NCI-H187 (cell line): ENCODE measurements at regions not wholly inside any gene's neighbourhood (a gene's known extent, or its start where the extent isn't known, plus 50 kb on each side); places are given as distances from the start of the nearest gene placed in this dataset.

Experiments used
- DNase-seq, 2 experiments: peaks; one replicate each; lab custom pipeline; 2025; lab: John Stamatoyannopoulos, UW

DNA sequence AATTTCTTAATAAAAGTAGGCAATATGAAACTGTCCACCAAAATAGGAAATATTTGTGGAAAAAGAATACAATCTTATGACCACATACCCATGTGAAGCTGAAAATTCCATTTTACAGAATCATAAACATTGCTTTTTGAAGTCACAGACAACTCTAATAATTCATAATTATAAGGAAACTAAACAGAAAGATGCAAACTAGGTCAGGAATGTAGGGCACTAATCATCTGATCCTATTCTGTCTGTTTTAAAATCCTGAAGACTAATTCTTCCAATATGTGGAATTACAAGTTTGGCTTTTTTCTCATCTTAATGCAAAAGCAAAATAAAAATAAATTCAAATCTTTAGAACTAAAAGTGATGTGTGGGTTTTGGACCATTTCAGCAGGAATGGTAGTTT, 528.6 kb downstream of the LTN1 start:
- no peak for DNase-seq

DNA sequence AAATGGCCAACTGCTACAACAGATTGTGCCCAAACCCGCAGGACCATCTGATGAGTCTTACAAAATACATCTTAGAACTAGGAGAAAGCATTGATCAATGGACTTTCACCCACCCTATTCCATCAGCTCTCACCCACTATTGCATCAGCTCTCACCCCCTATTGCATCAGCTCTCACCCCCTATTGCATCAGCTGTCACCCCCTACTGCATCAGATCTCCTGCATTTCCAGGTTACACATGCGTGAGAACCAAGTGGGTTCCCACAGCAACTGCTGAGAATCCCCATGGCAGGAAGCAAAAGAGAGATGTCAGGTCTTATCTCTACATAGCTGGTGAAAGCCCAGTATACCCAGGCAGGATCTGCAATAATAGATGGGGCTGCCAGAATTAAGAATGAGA, 533.5 kb downstream of the LTN1 start:
- DNase-seq: no peak

DNA sequence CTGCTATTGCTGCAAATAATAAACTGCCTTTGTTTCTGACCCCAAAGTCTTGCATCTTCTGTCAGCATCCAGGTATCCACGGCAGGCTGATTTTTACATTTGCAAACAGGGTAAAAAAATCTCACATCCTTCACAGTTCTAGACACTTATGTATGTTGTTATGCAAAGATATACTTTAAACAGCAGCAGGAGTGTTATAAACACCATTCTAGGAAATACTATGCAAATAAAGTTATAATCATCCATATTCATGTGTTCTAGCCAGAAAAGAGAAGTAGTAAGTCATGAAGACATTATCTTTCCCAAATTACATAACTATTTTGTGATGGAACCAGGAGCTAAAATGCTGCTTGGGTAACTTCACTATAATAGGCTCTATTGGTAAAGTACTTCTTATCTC, 534.2 kb downstream of the LTN1 start:
- no peak for DNase-seq

DNA sequence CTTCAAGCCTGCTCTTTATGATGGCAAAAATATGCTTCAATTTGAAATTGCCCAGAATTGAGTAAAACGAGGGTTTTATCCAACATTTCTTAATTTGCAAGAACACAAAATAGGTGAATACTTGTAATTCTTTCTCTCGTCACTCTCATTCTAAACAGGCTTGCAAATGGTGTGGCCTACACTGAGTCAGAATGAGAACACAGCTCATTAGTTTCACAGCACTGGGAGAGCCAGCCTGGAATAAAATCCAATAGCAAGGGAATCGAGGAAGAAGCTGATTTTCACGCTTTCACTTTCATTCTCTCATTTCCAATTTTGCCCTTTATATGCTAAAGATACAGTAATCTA, 537.5 kb downstream of the LTN1 start:
- no peak for DNase-seq

DNA sequence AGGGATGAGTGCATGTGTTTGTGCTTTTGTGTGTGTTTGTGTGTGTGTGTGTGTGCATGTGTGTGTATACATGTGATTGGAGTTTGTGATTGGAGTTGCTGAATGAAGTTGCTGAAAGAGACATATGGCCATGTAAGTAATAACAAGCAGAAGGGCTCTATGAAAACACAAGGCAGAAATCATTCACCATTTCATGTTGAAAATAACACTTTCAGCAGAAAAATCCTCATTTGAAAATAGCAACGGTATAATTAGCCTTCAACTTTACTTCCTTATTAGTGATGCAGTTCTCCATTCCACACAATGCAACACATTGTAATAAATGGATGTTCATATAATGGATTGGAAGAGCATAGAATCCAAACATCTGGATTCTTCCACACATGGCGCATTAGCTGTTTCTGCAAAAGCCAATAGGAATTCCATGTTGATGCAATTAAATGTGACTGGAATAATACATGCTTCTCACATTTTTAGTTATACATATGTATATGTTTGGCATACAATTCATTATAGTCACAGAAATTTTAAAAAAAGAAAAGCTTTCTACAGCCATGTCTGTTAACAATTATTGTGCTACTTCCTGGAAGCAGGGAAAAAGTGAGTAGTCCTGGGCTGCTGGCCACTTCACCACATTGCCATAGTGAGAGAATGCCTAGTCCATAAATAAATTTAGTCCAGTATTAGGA, 538.0 kb downstream of the LTN1 start:
- DNase-seq: no peak

DNA sequence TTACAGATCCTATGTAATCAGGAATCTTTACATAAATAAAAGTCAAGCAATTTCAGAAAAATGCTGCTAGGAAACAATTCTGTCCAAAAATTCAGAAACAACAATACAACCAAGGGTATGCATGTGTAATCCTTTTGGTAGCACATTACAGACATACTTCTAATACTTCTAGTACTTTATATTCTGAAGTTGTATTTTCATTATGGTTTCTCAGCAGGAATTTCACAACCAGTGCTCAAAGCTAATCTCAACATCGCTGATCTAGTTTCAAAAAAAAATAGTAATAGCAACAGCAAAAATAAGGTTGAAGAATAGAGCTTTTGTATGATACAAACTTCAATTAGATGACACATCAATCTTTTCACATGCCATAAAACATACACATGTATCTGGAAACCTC, 545.2 kb downstream of the LTN1 start:
- DNase-seq: no peak

DNA sequence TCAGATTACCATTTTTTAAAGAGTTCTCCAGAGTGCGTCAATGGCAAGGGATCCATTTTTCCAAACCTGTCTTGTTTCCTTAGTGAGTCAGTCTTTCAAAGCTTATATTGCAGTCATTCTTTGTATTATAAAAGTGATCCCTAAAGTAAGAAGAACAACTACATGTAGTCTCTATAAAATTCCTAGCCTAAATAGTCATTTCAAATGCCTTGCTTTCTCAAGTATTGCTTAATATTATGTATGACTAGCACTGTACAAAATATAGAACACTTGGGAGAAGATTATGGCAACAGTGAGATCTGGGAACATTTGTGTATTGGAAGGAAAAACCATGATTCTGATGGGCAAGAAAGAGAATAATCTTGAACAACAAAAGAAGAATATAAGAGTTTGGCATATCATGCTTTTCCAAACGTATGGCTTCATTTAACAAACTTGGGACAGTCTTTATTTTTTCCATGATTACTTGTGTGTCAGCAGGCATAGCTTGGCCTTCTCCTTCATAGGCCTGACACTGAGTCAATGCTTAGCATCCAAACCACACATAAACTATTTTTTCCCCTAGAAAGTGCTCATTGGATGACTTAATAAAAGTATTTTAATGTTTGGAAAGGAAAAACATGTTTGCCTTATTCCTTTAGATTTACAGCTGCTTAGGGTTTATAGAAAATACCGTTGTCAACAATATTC, 547.4 kb downstream of the LTN1 start:
- DNase-seq: no peak

DNA sequence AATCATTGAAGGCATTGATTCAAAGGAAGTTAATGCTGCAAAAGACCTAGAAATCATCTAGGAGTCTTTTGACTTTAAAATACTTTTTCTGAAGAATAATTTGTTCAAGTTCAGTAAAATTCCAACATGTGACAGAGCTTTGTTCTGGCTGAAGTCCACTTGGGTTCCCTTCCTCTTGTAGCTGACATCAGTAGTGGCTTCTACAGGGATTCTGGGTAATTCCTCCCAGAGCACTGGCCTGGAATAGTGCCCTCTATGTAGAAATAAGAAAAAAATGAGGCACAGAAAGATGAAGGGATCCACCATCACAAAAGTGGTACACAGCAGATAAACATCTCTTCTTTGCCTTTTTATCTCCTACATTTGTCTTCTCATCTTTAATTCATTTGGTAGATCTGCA, 548.1 kb downstream of the LTN1 start:
- DNase-seq: no peak

DNA sequence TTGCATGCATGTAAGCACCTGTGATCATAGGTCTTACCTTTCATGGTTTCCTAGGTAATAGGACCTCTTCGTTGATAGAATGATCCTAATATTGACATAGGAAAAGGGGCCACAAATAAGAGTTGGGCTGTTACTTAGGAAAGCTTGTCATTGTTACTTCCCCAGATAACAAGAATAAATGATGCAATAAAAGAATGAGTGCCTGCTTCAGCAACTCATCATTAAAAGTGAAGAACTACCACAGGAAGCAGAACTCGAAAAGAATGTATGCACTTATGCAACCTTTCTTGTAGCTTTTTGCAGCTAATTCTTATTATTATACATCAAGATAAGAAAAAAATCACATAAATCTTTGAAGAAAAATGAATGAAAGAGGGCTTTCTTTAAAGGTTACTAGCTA, 548.6 kb downstream of the LTN1 start:
- no peak for DNase-seq

DNA sequence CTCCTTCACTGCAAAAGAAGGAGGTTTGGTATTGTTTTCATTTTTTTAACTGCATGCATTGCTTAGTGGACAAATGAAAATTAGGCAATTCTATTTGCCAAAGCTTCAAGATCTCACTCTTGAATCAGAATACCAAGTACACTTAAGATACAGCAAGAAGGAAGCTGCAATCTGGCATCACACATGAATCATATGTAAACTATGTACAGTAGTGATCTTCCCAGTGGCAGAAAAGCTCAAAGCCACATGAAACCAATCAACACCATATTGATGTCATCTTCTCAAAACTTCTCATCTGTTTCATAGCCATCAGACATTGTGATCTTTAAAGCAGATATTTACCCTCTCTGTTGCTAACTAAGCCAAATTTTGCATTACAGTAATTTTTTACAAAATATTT, 550.1 kb downstream of the LTN1 start:
- no peak for DNase-seq

DNA sequence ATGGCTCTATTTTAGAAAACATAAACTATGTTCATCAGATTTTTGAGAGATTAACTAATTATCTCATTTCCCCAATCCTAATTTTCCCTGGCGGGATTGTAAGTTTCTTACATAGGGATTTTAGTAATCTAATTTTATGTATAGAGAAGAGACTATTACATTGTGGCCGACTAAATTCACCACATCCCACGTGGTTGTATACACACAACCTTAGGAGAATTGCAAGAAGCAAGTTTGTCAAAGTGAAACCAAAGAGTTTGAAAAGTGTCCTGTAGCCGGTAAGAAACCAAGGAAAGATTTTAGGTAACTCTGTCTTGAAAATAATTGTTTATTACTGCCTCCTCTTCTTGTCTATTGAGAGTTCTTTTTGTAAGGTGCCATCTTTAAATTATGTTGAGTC, 550.6 kb downstream of the LTN1 start:
- no peak for DNase-seq

DNA sequence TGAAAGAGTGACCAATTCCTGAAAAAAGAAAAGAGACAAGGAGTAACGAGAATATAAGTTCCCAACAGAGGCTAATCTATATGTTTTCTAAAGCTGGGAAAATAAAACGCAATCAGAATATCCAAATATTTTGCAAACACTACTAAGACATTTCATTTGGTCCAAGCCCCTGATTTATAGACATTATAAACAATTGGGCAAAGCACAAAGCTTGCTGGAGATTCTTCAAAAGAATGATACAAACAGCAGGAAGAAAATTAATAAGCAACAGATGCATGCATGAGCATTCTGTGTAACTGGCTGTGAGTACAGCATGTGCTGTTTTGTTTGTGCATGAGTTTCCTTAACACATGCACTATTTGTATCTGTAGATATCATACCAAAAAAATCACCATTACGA, 552.9 kb downstream of the LTN1 start:
- no peak for DNase-seq

DNA sequence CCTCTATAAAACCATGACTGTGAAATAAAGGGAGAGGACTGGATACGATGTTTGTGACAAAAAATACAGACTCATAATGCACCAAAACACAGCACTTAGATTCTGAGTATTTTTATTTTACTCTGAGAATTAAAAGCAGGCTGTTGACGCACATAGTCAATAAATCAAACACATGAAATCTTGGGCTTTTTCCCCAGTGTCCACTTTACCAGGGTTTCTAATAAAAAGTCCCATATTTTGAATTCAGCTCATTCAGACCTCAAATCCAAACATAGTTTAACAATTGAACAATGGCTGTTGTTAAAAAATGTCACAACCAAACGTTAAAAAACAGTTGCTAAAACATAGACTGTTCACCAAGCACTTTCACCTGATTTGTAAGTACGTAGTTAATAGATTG, 553.4 kb downstream of the LTN1 start:
- no peak for DNase-seq

DNA sequence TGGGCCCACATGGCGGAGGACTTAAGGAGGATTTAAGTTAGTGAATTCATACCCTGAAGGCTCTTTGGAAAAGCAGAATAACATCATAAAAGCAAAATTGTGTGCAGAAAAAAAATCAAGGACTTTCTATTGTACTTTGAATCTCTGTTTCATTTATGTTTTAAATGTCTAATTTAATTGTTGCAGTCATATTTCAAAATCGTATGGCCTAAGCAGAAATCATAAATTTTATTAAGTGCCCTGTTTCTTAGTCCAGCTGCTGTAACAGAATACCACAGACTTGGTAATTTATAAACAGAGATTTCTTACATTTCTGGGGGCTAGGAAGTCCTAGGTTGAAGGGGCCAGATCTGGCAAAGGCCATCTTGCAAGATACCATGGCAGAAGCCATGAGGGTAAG, 555.6 kb downstream of the LTN1 start:
- no peak for DNase-seq

DNA sequence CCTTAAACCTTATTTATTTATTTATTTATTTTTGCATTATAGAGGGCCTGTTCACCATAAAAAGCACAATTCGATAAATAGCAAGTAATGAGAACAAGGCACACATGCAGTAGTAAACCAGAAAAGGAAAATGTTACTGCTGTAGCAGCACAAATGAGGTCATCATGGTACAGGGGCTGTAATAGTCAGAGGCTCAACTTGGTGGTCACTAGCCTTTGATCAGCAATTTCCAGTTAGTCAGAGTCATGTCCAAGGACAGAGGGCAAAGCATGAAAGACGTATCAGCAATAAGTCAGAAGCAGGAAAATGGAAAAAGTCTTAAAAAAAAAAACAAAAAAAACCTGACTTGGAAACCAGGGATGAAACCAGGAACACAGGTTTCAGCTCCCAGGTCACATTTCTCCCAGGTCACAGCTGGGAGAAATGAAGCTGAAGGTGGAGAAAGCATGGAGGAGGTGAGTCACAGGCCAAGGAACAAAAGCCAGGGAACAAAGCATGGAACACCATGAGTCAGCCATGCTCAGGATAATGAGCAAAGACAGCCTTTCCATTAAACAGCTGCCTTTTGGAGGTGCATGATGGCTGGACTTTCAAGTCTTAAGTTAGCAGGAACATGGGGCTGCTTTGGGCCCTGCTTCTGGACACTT, 556.3 kb downstream of the LTN1 start:
- no peak for DNase-seq

DNA sequence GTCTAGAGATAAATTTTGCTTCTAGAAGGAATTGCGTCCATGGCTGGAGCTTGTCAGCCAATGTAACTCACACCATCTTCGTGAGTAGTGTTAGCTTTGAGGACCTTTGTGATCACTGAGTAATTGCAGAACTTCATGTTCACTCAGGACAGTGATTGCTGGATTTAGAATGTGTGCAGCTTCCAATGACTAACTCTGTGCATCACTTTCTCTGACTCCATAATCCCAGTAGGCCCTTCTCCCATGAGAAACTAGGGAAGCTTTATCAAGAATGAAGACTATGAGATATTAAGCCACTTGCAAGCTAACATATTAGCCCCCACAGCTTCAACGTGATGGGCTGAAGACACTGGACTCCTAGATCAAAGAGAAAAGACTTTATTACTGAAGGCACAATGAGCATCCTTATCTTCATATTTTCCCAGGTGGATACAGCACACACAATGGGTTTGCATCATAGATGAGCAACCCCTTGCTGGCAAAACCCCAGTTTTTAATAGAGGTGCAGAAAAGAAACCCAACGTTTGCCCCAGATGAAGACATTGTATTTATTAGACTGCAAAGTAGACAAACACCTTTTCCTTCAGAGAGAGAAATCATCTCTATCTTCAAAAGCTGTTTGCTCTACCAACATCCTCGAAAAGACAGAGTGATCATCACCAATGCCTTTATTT, 561.0 kb downstream of the LTN1 start:
- DNase-seq: no peak

DNA sequence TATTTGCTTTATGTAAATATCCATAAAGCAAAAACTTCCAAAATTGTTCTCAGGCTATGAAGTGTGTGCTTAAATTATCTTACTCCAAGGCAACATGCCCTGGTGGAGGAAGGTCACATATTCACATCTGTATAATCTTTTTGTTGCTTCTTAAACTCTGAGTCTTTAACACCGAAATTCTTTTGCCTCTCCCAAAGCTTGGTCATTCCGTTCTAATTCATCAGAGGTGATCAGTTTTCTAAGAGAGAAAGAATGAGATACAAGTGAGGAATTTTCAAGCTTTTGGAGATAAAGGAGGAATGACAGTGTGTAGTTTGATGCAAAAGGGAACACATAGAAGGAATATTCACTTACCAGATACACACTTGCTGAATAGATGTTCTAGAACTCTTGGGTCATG, 561.7 kb downstream of the LTN1 start:
- no peak for DNase-seq

DNA sequence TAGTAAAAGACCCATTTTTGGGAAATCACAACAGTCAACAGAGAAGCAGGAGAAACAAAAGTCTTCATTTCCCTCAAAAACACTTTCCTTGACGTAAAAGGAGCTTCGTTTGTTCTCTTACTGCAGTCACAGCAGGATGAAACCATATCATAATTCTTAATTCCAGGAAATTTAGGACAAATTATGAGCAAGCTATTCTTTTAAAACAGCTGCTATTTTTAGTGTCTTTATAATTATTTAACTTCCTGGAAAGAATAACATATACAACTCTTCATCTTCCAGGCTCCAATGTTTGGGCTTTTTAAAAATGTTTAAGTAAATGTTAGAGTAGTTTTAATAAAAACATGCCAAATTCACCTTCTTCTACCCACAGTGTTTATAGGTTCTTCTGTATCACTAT, 563.5 kb downstream of the LTN1 start:
- DNase-seq: no peak

DNA sequence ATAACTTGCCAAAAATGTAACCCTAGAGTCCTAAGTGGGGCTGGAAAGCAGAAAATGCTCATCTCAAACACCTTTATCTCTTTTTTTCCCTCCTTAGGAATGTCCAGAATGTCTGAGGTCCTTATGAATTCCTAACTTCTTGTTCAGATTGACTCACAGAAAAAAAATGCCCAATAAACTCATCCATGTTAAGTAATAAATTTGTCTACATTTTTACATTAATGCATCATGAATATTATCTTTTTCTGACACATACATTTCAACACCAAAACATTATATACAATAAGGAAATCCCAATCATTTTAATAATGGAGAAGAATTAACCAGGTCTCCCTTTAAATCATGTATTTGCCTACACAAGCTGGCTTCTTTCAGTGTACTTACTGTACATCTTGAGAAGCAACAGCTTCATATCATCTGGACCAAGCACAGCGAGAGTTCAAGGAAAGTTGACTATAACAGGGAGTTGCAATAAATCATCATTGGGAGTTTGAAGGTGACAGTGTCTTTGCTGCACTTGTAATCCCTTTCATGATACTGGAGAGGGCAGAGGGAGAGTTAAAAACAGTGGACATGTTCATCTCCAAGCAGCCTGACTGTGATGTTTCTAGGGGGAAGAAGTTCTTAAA, 565.2 kb downstream of the LTN1 start:
- no peak for DNase-seq

DNA sequence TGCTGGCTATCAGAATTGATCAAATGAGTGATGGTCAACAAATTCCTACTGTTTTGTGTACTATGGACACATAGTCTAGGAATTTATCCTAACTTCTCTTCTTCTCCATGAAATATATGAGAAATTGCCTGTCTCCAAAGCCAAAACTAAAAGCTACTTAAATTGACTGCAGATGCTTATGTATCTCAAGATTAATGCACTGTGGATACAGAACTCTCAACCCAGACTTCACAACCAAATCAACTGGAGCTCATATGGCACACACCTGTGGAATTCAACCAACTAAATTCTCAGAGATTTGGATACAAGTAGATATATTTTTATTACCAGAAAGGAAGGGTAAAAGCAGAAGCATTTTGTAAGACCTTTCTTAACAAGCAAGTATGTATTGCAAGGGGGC, 566.1 kb downstream of the LTN1 start:
- DNase-seq: no peak

DNA sequence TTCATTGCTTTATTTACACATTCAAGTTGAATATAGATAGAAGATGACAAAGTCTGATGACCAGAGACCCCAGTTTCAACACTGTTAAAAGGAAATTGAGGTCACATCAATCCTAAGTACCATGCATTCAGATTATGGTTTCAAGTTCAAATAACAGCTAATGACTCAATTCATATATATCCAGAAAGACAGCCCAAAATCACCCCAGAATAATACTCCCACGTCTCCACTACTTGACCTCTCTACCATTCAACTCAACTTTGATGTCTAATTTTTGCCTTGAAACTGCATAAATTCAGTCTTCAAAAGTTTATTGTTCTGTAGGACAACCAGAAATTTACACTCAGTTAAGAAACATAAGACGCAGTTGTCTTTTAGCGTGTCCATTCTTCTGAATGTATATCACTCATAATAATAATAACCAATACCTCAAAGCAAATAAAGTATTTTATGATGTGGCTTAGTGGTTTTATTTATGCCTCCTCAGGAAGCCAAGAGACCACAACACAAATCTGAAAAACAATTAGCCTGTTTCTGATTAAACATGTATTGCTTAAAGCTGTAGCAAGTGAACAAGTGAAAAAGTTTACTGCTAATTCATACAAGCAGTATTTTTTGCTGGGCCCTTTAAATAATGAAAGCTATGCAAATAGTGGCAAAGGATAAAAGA, 569.0 kb downstream of the LTN1 start:
- DNase-seq: no peak
